Esophagus muscularis mucosa (tissue), 4 donors: ENCODE measurements at regions not wholly inside any gene's neighbourhood (a gene's known extent, or its start where the extent isn't known, plus 50 kb on each side); places are given as distances from the start of the nearest gene placed in this dataset.

Source experiments
- DNase-seq: peaks from one replicate; pipeline ENCODE4 v3.0.0-alpha.2; 2017; ENCODE audit errors: extremely low spot score
- H3K27ac ChIP-seq, 4 donors: fragments of 200-600 bp; sonication (generic); replicated peaks in 1 of 4; 1 replicate in 3 of 4; 2 replicates in 1 of 4; pipeline ENCODE4 v1.5.1; 2016 to 2019; ENCODE audit warnings: mild to moderate bottlenecking in 1 of 4
- H3K27me3 ChIP-seq, 4 donors: fragments of 200-600 bp; sonication (generic); one replicate each; pipeline versions ENCODE4 v1.5.1 to v1.6.0; 2016 to 2019
- H3K36me3 ChIP-seq, 4 donors: fragments of 200-600 bp; sonication (generic); one replicate each; pipeline ENCODE4 v1.5.1; 2016 to 2019
- H3K4me1 ChIP-seq, 4 donors: fragments of 200-600 bp; sonication (generic); one replicate each; pipeline ENCODE4 v1.5.1; 2016 to 2019
- H3K4me3 ChIP-seq, 4 donors: fragments of 200-600 bp; sonication (generic); 1 replicate in 2 of 4; 2 replicates in 2 of 4; pipeline ENCODE4 v1.5.1; 2016 to 2019; ENCODE audit warnings: mild to moderate bottlenecking in 4 of 4, moderate library complexity in 1 of 4
- H3K9me3 ChIP-seq, 4 donors: fragments of 200-600 bp; sonication (generic); 1 replicate in 3 of 4; 2 replicates in 1 of 4; pipeline ENCODE4 v1.5.1; 2016 to 2019
- CTCF ChIP-seq, 3 experiments: fragments of 200-600 bp in 2 of 3; fragments of 450-650 bp in 1 of 3; sonication (generic) in 2 of 3; IDR thresholded peaks; one replicate each; pipeline ENCODE4 v1.5.1; 2017 to 2019; ENCODE audit warnings: antibody characterized with exemption in 3 of 3, mild to moderate bottlenecking in 2 of 3, moderate library complexity in 1 of 3
- EP300 ChIP-seq: sonication (generic); formaldehyde crosslinking; IDR thresholded peaks from one replicate; pipeline ENCODE4 v1.6.1; 2017; ENCODE audit warnings: antibody characterized with exemption
- POLR2A ChIP-seq: fragments of 450-650 bp; IDR thresholded peaks from one replicate; pipeline ENCODE4 v1.6.1; 2017; ENCODE audit warnings: antibody characterized with exemption, moderate library complexity, mild to moderate bottlenecking, low read depth
- POLR2AphosphoS5 ChIP-seq, 2 donors: sonication (generic); formaldehyde crosslinking; IDR thresholded peaks; one replicate each; pipeline ENCODE4 v1.6.1; 2017; ENCODE audit warnings: antibody characterized with exemption in 2 of 2
- WGBS: methylation state at CpG from one replicate; pipeline ENCODE4 v1.1.5; 2018; 5-methylcytosine and 5-hydroxymethylcytosine counted together
- intact Hi-C: fragments of 100-400 bp; cut with DNase I; formaldehyde crosslinking; loops from one replicate; pipeline ENCODE4 v1.15.1; 2023

DNA sequence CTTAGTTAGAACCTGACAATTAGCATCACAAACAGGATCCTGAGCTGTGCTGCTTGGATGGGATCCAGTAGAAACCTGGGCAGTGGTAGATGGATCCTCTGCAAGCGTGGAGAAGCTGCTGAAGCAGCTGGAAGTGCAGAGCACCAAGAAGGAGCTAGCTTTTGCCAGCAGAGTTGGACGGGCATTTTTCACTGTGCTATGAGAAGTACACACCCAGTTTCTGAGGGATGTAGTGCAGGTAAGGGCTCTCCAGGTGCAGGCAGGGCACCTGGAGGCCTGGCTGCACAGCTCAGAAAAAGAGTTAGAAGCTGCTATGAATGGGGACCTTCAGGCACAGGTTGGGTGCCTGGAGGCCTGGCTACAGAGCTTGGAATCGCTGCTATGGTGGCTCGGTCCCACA is 623.9 kb upstream of the NUDT12 start:
- H3K36me3 ChIP-seq: no peaks in the 10 kb centered on the region
- 100% methylated on average over 2 of the region's 4 CpGs for WGBS
- no peaks in the 10 kb centered on the region for H3K4me1 ChIP-seq
- H3K27ac ChIP-seq: no peak overlapping the region
- intact Hi-C loops: no loop called here
- TF ChIP-seq EP300 (no peak), CTCF (IDR thresholded peaks at IDR 0.05) (no peak), POLR2AphosphoS5 (IDR thresholded peaks at IDR 0.05) (no peak), POLR2A (no peak)
- no peaks in the 10 kb centered on the region for H3K27me3 ChIP-seq
- no peaks in the 10 kb centered on the region for H3K9me3 ChIP-seq
- no peak for DNase-seq
- no peak overlapping the region for H3K4me3 ChIP-seq

GRCh38 chr5:104186100-104186499 is 623.5 kb upstream of the NUDT12 start:
- Histone ChIP-seq H3K9me3 (no peaks in the 10 kb centered on the region), H3K4me1 (no peaks in the 10 kb centered on the region), H3K27ac (no peak overlapping the region), H3K36me3 (no peaks in the 10 kb centered on the region), H3K27me3 (no peaks in the 10 kb centered on the region), H3K4me3 (no peak overlapping the region)
- intact Hi-C loops: no loop called here
- WGBS: 89% methylated on average over 7 of the region's 7 CpGs
- DNase-seq: no peak
- TF ChIP-seq CTCF (IDR thresholded peaks at IDR 0.05) (no peak), POLR2AphosphoS5 (IDR thresholded peaks at IDR 0.05) (no peak), EP300 (no peak)

DNA sequence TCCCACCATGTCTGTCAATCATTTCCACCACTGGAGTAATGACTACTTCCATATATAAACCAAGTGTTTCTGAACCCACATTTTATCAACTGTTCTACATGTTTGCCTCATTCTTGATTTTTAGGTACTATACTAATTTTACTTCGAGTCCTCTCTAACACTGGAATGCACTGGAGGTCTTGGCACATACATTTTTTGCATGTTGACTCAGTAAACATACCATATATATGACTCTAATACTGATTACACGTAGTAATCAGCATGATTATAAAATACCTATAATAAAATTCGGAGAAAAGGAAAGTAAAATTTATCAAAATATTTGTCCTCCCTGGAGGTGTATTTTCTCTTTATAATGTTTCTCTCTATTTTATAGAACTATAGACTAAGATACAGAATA is 621.7 kb upstream of the NUDT12 start:
- H3K27me3 ChIP-seq: no peaks in the 10 kb centered on the region
- H3K4me1 ChIP-seq: no peaks in the 10 kb centered on the region
- no peak overlapping the region for H3K27ac ChIP-seq
- peaks cover 0 to 12% (median 5%) of the 10 kb centered on the region in 4 donors for H3K9me3 ChIP-seq
- no peak overlapping the region for H3K4me3 ChIP-seq
- H3K36me3 ChIP-seq: no peaks in the 10 kb centered on the region
- no peak for DNase-seq
- TF ChIP-seq POLR2AphosphoS5 (IDR thresholded peaks at IDR 0.05) (no peak), CTCF (IDR thresholded peaks at IDR 0.05) (no peak)
- intact Hi-C loops: no loop called here
- 80% methylated on average over 3 of the region's 3 CpGs for WGBS

- TF ChIP-seq POLR2AphosphoS5 (IDR thresholded peaks at IDR 0.05) (no peak), CTCF (IDR thresholded peaks at IDR 0.05) (peak; percentile 9 to 48 (median 33))
- Histone ChIP-seq H3K27me3 (no peaks in the 10 kb centered on the region), H3K27ac (no peak overlapping the region), H3K4me3 (no peak overlapping the region), H3K9me3 (peaks cover 0 to 18% (median 5%) of the 10 kb centered on the region in 4 donors), H3K4me1 (no peaks in the 10 kb centered on the region), H3K36me3 (no peaks in the 10 kb centered on the region)
- no peak for DNase-seq
- intact Hi-C loops: loop anchor here (5.0 kb wide), 1 partner anchor 597 kb away; no protein-coding TSS in a partner anchor
- WGBS: 83% methylated on average over 9 of the region's 9 CpGs
These were observed 616.4 kb upstream of the NUDT12 start for GRCh38 chr5:104178829-104179456.

DNA sequence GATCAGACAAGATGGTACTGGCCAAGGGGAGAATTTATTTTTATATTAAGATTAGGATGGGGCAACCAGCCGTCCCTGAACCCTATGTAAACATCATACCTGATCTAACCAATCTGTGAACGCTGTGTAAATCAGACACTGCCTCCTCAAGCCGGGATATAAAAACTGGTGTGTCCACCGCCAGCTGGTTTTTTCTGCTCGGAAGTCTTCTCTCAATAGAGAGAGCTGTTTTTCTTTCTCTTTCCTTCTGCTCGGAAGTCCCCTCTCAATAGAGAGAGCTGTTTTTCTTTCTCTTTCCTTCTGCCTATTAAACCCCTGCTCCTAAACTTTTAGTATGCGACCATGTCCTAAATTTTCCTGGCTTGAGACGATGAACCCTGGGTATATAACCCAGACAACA is 615.5 kb upstream of the NUDT12 start:
- H3K4me3 ChIP-seq: no peak overlapping the region
- TF ChIP-seq CTCF (IDR thresholded peaks at IDR 0.05): no peak
- TF ChIP-seq EP300: no peak
- no peak for TF ChIP-seq POLR2AphosphoS5 (IDR thresholded peaks at IDR 0.05)
- TF ChIP-seq POLR2A: no peak
- H3K4me1 ChIP-seq: no peaks in the 10 kb centered on the region
- WGBS: 93% methylated on average over 8 of the region's 8 CpGs
- H3K9me3 ChIP-seq: peaks cover 0 to 18% (median 5%) of the 10 kb centered on the region in 4 donors
- H3K27me3 ChIP-seq: no peaks in the 10 kb centered on the region
- H3K36me3 ChIP-seq: no peaks in the 10 kb centered on the region
- no peak for DNase-seq
- H3K27ac ChIP-seq: no peak overlapping the region
- intact Hi-C loops: loop anchor here (5.0 kb wide), 1 partner anchor 596 kb away; no protein-coding TSS in a partner anchor
